Epithelial cell of proximal tubule (primary cell): ENCODE measurements at regions not wholly inside any gene's neighbourhood (a gene's known extent, or its start where the extent isn't known, plus 50 kb on each side); places are given as distances from the start of the nearest gene placed in this dataset.

Experiments
- DNase-seq: peaks from one replicate; pipeline ENCODE4 v3.0.0-alpha.2; 2011; ENCODE audit warnings: low read depth
- H3K4me3 ChIP-seq: 2 replicates; pipeline ENCODE4 v1.5.1; 2011; ENCODE audit warnings: low read depth, mild to moderate bottlenecking, low read length
- TF ChIP-seq, protein P1 (sequence below): conservative IDR thresholded peaks from 2 replicates; pipeline ENCODE4 v1.5.1; 2012; ENCODE audit warnings: low read depth, mild to moderate bottlenecking, low read length

GRCh38 chr3:74370342-74370741, 244.1 kb downstream of the CNTN3 start:
- no peak overlapping the region for H3K4me3 ChIP-seq
- no peak for DNase-seq
- TF ChIP-seq, protein P1, sequence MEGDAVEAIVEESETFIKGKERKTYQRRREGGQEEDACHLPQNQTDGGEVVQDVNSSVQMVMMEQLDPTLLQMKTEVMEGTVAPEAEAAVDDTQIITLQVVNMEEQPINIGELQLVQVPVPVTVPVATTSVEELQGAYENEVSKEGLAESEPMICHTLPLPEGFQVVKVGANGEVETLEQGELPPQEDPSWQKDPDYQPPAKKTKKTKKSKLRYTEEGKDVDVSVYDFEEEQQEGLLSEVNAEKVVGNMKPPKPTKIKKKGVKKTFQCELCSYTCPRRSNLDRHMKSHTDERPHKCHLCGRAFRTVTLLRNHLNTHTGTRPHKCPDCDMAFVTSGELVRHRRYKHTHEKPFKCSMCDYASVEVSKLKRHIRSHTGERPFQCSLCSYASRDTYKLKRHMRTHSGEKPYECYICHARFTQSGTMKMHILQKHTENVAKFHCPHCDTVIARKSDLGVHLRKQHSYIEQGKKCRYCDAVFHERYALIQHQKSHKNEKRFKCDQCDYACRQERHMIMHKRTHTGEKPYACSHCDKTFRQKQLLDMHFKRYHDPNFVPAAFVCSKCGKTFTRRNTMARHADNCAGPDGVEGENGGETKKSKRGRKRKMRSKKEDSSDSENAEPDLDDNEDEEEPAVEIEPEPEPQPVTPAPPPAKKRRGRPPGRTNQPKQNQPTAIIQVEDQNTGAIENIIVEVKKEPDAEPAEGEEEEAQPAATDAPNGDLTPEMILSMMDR, result no peak

DNA sequence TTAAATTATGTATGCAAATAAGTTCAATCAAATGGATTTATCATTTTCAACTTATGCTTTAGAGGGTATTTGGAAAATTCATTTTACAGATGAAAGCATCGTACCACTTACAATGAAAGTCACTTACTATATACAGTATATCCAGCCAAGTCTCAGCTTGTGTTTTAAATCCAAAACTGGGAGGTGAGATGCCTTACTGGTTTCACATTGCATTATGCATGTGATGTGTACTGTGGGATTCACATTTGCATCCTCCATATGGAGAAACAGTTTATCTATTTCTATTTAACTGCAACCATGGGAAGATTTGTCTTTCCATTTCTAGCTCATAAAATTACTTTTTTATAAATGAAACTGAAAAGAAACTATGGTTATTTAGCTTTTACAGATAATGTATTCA, 248.1 kb downstream of the CNTN3 start:
- H3K4me3 ChIP-seq, result no peak overlapping the region
- DNase-seq, result no peak
- TF ChIP-seq, protein P1, result no peak

GRCh38 chr3:74363346-74363745, 251.1 kb downstream of the CNTN3 start:
- TF ChIP-seq, protein P1, result no peak
- DNase-seq, result no peak
- no peak overlapping the region for H3K4me3 ChIP-seq

- no peak overlapping the region for H3K4me3 ChIP-seq
- TF ChIP-seq, protein P1, result no peak
- DNase-seq, result no peak
These were observed 254.1 kb downstream of the CNTN3 start for GRCh38 chr3:74360406-74360805.

GRCh38 chr3:74357881-74358280, 256.6 kb downstream of the CNTN3 start:
- no peak for DNase-seq
- TF ChIP-seq, protein P1, result no peak
- H3K4me3 ChIP-seq, result no peak overlapping the region

DNA sequence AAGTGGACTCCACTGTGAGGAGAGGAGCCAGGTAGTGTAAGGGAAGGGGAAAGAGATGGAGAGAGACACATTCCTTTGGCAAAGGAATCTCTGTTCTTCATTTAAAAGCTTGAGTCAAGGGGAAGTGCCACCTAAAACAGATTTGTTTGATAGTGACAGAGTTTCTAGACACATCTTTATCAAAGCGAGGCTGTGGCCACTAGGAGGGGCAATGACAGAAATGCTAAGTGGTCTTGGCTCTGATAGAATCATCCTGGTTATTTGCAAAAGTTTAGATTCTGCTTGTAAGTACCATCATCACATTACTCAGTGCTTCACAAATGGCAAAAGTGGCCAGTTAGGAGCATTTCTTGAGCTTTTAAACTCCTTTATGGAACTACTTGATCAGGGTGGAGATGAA, 261.4 kb downstream of the CNTN3 start:
- H3K4me3 ChIP-seq, result no peak overlapping the region
- no peak for DNase-seq
- TF ChIP-seq, protein P1, result peak; percentile 34

DNA sequence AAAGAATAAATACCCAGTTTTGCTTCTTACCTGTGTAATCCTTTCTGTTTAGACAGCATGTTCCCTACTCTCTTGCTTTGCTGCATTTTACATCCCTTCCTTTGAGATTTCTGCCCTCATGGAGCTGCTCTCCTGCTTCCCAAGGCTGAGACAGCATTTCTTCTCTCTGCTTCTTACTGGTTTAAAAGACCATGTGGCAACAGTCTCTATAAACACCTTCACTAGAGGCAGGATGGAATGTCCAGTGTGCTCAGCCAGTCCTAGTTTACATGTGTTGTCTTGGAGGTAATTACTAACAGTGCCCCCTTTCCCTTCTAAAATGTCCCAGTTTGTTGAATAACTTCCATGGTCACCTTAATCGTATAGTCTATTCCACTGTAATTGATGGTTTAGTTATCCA, 262.3 kb downstream of the CNTN3 start:
- H3K4me3 ChIP-seq, result no peak overlapping the region
- no peak for DNase-seq
- TF ChIP-seq, protein P1, result no peak
